Omental fat pad (tissue), 3 donors: ENCODE measurements at regions not wholly inside any gene's neighbourhood (a gene's known extent, or its start where the extent isn't known, plus 50 kb on each side); places are given as distances from the start of the nearest gene placed in this dataset.

Source experiments
- ATAC-seq: fragments of 150-250 bp; one replicate; pipeline ENCODE4 v1.9.1; 2016; ENCODE audit warnings: mild to moderate bottlenecking, moderate library complexity; ENCODE audit not compliant: low FRiP score
- DNase-seq: peaks from one replicate; pipeline ENCODE4 v3.0.0-alpha.2; 2019; ENCODE audit warnings: low spot score
- TF ChIP-seq, protein P1 (sequence below), 3 donors: fragments of 450-650 bp; IDR thresholded peaks; one replicate each; pipeline ENCODE4 v1.5.1; 2016 to 2017; ENCODE audit warnings: antibody characterized with exemption in 3 of 3, mild to moderate bottlenecking in 3 of 3, moderate library complexity in 2 of 3

DNA sequence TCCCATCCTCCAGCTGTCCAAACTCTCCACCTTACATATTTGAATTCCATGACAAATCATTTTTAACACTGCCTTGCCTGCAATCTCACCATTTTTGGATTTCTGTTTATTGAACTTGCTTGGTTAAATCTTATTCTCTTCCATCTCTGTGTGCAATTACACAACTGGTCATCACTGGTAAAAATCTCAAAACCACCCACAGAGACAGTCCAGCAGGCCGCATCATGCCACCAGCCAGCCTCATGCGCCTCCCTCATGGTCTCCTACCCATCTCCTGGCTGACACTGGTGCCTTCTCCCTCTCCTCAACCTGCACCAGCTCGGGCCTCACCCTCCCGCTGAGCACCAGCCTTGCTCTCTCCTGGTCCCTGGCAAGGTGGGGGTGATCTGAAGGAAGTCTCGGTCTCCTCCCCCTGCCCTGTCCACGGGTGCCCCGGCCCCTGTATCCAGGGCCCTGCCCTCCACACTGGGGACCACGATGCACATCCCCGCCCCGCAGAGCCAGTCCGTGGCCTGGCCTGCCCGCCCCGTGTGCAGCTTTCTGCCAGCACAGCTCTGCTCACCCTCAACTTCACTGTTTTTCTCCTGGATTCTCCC is 92.0 kb downstream of the THBS2 start:
- no peak for DNase-seq
- no peak for ATAC-seq
- TF ChIP-seq, protein P1, sequence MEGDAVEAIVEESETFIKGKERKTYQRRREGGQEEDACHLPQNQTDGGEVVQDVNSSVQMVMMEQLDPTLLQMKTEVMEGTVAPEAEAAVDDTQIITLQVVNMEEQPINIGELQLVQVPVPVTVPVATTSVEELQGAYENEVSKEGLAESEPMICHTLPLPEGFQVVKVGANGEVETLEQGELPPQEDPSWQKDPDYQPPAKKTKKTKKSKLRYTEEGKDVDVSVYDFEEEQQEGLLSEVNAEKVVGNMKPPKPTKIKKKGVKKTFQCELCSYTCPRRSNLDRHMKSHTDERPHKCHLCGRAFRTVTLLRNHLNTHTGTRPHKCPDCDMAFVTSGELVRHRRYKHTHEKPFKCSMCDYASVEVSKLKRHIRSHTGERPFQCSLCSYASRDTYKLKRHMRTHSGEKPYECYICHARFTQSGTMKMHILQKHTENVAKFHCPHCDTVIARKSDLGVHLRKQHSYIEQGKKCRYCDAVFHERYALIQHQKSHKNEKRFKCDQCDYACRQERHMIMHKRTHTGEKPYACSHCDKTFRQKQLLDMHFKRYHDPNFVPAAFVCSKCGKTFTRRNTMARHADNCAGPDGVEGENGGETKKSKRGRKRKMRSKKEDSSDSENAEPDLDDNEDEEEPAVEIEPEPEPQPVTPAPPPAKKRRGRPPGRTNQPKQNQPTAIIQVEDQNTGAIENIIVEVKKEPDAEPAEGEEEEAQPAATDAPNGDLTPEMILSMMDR (IDR thresholded peaks at IDR 0.05): no peak

DNA sequence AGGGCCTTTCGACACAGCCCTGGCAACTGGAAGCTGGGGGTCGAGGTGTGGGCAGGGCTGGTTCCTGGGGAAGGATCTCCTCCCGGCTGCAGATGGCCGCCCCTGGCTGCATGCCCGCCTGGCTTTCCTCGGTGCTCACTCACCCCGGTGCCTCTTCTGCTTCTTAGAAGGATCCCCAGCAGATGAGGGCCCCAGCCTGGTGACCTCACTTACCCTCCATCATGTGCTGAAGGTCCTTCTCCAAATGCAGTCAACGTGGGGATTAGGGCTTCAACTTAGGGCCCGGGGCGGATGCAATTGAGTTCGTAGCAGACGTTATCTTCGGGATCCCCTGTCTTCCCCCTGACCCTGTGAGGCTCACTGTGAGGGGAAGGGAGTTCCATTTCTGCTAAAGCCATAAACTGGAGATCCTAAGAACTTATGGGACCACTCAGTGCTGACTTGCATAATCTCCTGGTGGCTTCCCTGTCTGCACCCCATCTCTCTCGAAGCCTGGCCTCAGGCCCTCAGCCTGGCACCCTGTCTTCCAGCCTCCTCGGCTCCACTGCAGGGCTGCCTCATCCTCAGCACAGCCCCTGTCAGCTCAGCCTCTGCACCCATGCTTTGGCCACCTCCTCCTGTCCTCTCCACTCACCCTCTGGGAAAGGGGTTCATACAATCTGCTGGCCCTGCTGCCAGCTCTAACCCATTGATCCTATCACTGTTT is 92.6 kb downstream of the THBS2 start:
- TF ChIP-seq, protein P1 (IDR thresholded peaks at IDR 0.05): no peak
- no peak for DNase-seq
- no peak for ATAC-seq

DNA sequence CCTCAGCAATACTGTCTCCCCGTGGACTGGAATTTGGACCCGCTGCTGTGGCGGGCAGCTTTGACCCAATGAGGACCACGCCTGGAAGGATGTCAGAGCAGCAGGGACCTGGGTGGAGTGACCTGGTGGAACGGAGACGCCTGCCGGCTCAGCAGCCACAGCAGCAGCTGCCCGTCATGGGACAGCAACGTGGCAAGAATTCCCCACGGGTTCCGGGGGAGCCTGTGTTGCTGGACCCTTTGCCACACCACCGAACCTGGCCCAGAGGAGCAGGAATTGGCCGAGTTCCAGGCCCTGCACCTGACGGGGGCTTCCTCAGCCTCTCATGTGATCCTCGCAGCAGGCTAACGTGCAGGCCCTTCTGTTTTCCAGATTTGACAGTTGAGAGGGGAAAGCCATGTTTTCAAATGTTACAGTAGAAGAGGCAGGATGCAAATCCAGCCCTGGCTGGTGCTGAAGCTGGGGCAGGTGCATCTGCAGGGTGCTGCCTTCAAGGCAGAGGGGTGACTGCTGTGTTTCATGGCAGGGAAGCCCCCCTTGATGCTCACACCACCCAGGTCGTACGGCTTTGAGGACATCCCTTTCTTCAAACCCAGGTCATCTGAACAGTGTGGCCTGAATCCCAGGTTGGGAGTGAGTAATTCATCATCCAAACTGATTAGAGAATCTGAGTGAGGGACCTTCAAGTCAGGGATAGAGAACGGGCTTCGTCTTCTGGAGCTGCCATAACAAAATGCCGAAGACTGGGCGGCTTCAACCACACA is 93.4 kb downstream of the THBS2 start:
- TF ChIP-seq, protein P1 (IDR thresholded peaks at IDR 0.05): no peak
- DNase-seq (no peak), ATAC-seq (no peak)

DNA sequence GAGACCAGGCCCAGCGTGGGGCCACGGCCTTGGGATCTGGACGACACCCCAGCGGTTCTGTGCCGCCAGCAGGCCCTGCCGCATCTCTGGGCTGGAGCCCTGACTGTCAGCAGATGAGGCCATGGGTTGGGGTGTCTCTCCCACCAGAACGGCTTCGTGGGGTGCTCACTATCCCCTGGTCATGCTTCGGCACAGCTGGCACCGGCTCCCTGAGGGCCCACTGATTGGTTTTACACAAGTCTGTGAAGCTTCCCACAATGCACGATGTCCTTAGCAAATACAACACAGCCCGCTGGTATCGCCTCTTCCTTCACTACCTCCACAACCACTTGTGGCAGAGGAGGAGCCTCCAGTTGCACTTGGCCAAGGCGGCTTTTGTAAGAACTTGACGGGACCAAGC is 94.3 kb downstream of the THBS2 start:
- no peak for DNase-seq
- no peak for ATAC-seq
- TF ChIP-seq, protein P1 (IDR thresholded peaks at IDR 0.05): no peak

DNA sequence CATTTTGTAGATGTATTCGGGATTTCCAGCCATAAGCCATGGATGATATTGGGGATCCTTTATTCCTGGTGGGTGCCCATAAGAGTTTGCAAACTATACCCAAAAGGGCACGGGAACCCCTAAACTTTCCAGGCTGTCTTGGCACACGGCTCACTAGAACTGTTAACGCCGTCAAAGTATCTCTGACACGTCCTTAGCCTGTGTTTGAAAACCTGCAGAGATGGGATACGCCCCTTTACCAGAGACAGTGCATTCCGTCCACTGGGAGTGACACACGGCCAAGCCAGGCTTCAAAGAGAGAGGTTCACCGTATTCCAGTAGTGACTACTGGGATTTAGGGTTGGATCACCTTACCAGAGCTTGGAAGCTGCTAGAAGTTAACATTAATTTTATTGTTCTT is 95.0 kb downstream of the THBS2 start:
- no peak for DNase-seq
- TF ChIP-seq, protein P1 (IDR thresholded peaks at IDR 0.05): no peak
- no peak for ATAC-seq

DNA sequence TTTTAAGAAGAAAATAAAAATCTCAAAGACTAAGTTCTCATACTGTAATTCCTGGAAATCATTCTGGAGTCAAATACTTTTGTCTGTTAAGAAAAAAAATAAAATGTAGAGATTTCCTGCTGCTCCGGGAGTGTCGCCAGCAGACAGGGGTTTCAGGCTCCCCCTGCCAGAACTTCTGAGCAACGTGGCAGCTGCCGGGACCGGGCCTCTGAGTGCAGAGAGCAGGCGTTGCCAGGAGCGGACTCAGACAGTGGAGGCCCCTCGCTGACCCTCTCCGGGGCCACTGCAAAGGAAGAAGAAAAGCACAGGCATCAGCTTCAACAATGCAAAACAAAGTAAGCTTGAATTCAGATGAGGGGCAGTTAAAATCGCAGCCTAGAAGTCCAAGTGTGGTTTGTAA is 95.5 kb downstream of the THBS2 start:
- DNase-seq (no peak), ATAC-seq (peak; percentile 51)
- TF ChIP-seq, protein P1 (IDR thresholded peaks at IDR 0.05): no peak
